Stimulated activated CD4-positive, alpha-beta T cell treated with anti-CD3 and anti-CD28 coated beads, Interleukin-12 subunit alpha, Interleukin-12 subunit beta, amount 100 ng/mL, for 48 hours (primary cell): ENCODE measurements at regions not wholly inside any gene's neighbourhood (a gene's known extent, or its start where the extent isn't known, plus 50 kb on each side); places are given as distances from the start of the nearest gene placed in this dataset.
A peak's percentile ranks its signal among the peaks of the same experiment; 100 is the strongest.

Source experiments
- DNase-seq, 3 donors: peaks; one replicate each; pipeline ENCODE4 v3.0.0-alpha.2; 2020; ENCODE audit warnings: low read depth in 2 of 3, low spot score in 1 of 3

GRCh38 chr9:88733651-88734421 is 198.9 kb downstream of the NXNL2 start:
- DNase-seq = no peak

GRCh38 chr9:88734527-88734926 is 199.5 kb downstream of the NXNL2 start:
- no peak for DNase-seq

GRCh38 chr9:88736136-88736637 is 201.2 kb downstream of the NXNL2 start:
- no peak for DNase-seq

GRCh38 chr9:88737031-88737430 is 202.1 kb downstream of the NXNL2 start:
- no peak for DNase-seq

- no peak for DNase-seq
These were observed 202.9 kb downstream of the NXNL2 start for GRCh38 chr9:88737876-88738275.

- no peak for DNase-seq
These were observed 203.7 kb downstream of the NXNL2 start for GRCh38 chr9:88738709-88739108.

DNA sequence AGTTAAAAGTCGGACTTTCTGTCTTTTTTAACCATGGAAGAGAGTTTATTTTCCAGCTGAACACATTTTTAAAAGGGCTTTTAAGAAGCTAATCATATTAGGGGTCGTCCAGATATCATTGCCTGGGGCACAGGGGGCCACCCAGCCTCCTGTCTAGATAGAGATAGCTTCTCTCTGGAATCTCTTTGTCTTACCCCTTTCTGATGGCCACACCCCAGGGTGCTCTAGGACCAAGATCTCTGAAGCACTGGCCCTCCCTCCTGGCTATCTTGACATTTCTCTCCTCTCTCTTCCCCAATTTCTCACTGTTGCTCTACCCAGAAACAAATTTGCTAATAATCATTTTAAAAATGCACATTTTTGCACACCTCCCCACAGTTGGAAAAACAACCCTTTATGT is 204.4 kb downstream of the NXNL2 start:
- no peak for DNase-seq

- DNase-seq = no peak
These were observed 205.9 kb downstream of the NXNL2 start for GRCh38 chr9:88740844-88741243.

- DNase-seq = peak in 1 of 3 donors; percentile 24
These were observed 206.4 kb downstream of the NXNL2 start for GRCh38 chr9:88741335-88741734.

DNA sequence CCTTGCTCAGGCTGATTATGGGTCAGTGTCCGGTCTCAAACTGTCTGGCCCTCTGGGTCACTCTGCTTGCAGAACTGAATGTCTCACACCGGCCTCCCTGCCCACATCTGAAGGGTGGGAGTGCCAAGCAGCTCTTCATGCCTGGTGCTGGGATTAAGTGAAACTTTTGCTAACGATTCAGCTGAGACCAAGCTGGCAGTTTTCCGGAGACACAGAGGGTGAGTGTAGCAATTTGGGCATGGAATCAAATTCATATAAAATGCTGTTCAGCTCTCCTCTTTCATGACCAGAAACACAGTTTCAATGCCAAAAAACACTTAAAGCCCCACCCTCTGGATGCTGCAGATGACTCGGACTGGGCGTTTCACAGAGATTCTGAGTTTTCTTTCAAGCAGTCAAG is 207.5 kb downstream of the NXNL2 start:
- DNase-seq = no peak

- DNase-seq = no peak
These were observed 207.9 kb downstream of the NXNL2 start for GRCh38 chr9:88742905-88743304.

GRCh38 chr9:88745276-88746001 is 210.5 kb downstream of the NXNL2 start:
- no peak for DNase-seq

DNA sequence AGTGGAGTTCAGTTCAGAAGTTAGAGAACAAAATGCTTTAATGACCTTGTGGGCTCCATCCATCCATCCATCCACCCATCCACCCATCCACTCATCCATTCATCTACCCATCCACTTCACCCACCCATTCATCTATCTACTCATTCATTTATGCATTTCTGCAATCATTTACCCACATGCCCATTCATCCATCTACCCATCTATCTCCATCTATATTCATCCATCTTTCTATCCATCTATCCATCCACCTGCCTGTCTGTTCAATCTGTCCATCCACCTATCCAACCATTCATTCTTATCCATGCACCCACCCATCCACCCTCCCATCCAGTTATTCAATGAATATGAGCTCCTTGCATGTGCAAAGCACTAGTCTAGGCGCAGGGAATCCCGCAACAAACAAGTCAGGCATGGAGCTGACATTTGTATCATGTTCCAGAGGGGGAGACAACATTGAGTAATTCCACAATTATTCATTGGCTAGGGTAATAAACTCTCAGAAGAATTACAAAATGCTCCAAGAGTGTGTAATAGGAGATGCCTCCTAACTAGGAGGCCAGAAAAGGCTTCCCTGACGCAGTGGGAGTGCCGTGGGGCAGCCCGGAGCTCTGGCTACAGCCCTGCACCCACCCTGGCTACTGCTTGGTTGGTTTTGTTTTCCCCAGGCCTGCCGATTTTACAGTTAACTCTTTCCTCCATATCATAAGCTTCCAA is 211.2 kb downstream of the NXNL2 start:
- no peak for DNase-seq

GRCh38 chr9:88746743-88747398 is 211.9 kb downstream of the NXNL2 start:
- no peak for DNase-seq

GRCh38 chr9:88747768-88748167 is 212.8 kb downstream of the NXNL2 start:
- no peak for DNase-seq

DNA sequence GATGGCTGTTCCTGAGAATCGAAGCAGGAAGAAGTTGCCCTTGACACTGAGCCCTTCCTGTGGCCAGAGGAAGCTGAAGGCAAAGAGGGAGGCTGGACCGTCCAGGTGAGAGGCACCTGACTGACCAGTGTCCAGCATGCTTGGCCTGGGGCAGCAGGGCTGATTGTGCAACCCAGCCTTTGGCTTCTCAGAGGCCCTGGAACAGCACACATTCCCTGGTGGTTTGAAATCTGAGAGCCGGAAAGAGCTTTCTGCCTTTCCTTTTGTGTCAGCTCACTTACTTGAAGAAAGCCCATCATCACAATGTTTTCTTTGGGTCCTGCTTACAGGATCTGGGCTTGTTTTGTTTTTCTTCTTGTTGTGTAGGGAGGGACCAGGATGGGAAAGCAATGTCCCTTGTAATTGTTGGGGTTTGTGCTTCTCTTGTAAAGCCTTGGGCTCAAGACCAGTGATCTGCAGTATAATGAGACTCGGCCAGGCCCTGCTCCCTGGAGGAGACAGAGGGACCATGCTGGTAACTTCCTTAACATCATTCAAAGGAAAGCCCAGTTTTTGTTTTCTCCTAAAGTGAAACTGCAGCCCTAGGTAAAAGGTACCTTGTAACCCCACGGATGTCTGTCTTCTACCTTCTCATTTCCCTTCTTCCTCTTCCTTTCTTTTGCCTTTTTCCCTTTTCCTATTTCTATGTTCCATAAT is 213.7 kb downstream of the NXNL2 start:
- DNase-seq = no peak

DNA sequence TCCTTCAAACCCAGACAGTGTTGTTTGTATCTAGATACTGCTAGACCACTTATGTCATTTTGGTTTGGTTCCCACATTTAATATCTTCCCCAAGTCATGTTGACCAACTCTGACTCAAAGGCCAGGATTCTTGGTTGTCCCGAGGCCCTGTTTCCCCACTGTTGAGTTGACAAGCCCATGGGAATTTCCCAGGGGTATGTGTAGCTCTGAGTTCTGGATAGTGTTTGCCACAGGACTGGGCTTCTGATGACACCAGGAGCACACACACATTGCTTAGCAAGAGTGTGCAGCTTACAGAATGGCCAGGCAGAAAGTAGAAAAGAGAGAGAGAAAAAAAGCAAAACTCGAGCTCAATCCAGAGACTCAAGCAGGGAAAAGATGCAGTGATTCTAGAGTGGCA is 214.4 kb downstream of the NXNL2 start:
- DNase-seq = no peak

GRCh38 chr9:88750832-88751360 is 215.9 kb downstream of the NXNL2 start:
- DNase-seq = no peak

DNA sequence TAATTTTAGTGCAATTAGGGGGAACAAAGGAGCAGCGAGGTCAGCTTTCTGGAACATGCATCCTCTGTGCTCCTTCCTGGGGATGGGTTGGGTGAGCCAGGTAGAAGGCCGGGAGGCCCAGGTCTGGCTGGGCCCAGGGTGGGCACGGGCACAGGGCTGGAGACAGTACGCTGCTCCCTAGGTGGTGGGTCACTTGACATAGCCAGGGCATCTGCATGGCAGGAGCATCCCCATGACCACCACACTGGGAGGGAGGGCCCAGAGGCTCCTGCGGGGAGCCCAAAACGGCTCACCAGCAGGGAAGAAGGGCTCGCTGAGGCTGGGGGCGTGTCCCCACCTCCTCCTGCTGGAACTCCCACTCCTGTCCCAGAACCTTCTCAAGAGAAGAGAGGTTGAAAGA is 216.8 kb downstream of the NXNL2 start:
- DNase-seq = no peak

DNA sequence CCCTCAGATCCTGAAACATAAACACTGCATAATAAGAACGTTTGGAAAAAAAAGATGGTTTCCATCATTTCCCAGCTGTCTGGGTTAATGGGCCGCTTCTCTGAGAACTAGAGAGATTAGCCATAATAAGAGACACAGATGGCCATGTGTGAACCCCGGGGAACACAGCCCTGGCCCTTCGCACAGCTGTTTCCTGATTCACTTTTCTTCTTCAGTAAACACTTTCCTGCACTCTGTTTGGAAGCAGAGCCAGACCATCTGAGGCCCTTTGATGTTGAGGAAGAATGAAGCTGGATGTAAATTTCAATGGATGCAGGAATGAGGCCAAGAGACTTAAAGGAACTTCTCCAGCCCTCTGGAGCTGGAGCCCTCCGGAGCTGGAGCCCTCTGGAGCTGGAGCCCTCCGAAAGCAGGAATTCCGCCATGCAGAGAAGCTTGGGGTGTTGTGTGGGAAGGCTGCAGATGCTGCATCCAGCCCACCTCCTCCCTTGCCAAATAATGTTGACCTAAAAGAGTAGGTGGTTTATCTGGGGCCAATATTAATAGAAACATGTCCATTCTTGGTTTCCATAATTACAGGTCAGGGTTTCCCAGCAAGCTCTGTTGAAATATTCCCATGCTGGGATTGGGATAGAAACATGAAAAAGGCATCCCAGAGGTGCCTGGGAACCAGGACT is 218.9 kb downstream of the NXNL2 start:
- no peak for DNase-seq
